ENCODE measurements at regions not wholly inside any gene's neighbourhood (a gene's known extent, or its start where the extent isn't known, plus 50 kb on each side); places are given as distances from the start of the nearest gene placed in this dataset.

GRCh38 chr11:10628508-10629236, 60.2 kb upstream of the LYVE1 start:
- no peak for TF ChIP-seq CTCF (IDR thresholded peaks at IDR 0.05)
- TF ChIP-seq JUND (IDR thresholded peaks at IDR 0.05), result no peak
- TF ChIP-seq MXI1 (IDR thresholded peaks at IDR 0.05; ENCODE audit: low read depth, low read length), result no peak
- TF ChIP-seq EP300 (IDR thresholded peaks at IDR 0.05; ENCODE audit: borderline replicate concordance in 1 of 2, low read depth in 1 of 2, low read length in 1 of 2), result no peak
- no peak for TF ChIP-seq POLR2AphosphoS5 (IDR thresholded peaks at IDR 0.05; ENCODE audit: low read depth, low read length)
- TF ChIP-seq RFX5 (IDR thresholded peaks at IDR 0.05; ENCODE audit: low read length), result no peak
- no peak for TF ChIP-seq ZBTB33 (IDR thresholded peaks at IDR 0.05; ENCODE audit: borderline replicate concordance, low read depth)
